H54 (cell line): ENCODE measurements at regions not wholly inside any gene's neighbourhood (a gene's known extent, or its start where the extent isn't known, plus 50 kb on each side); places are given as distances from the start of the nearest gene placed in this dataset.
"Not testable (repeated sequence)": the region's sequence is repeated elsewhere in the genome, so short reads cannot be mapped to it uniquely, and the experiment has no call there.

Experiments used
- DNase-seq: peaks from one replicate; pipeline ENCODE4 v3.0.0; 2011; ENCODE audit warnings: low spot score, mixed read lengths; ENCODE audit not compliant: insufficient read length
- FAIRE-seq: peaks from 3 replicates; lab custom pipeline; 2011; peaks lifted over from hg19 to GRCh38; lab: Jason Lieb, UNC
- POLR2A ChIP-seq: IDR thresholded peaks from 2 replicates; pipeline ENCODE4 v1.6.1; 2011; ENCODE audit warnings: low read depth, mild to moderate bottlenecking, low read length

GRCh38 chr9:78688796-78689195 lies 391.9 kb downstream of the PSAT1 start:
- DNase-seq (no peak), FAIRE-seq (peak; percentile 15)
- no peak for TF ChIP-seq POLR2A

DNA sequence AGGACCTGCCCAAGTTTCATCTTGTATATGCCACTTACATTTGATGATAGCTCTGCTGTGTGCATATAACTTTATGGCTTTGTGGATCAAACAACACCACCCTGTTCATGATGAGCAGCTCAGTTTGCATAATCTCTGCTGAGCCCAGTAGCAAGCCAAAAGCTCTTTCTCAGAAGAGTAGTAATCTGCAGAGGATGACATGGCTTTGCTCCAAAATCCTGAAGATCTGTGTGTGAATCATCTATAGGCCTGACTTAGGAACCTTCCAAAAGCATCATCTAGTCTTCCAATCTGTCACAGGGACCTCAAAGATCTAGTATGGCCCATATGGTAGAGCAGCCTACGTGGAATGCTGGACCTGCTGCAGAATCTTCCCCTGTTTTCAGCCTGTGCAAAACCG lies 394.6 kb downstream of the PSAT1 start:
- DNase-seq (no peak), FAIRE-seq (no peak)
- TF ChIP-seq POLR2A, result no peak

DNA sequence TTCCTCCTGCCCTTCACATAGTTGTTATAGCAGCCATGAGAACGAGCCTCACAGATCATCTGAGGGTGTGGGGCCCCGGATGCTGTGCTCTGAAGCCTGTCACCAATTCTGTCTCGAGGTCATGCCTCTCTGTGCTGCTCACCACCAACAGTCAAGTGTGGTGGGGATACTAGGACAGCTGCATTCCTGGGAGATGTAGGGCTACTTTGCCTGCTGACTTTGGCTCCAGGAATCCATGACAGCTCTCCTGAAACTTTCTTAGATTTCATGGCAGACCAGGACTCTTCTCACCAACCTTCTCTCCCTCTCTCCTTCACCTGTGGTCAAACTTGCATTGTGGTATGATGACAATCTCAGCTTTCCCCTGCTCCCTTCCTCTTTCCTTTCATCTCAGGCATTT lies 395.9 kb downstream of the PSAT1 start:
- no peak for DNase-seq
- no peak for TF ChIP-seq POLR2A
- FAIRE-seq, result no peak

DNA sequence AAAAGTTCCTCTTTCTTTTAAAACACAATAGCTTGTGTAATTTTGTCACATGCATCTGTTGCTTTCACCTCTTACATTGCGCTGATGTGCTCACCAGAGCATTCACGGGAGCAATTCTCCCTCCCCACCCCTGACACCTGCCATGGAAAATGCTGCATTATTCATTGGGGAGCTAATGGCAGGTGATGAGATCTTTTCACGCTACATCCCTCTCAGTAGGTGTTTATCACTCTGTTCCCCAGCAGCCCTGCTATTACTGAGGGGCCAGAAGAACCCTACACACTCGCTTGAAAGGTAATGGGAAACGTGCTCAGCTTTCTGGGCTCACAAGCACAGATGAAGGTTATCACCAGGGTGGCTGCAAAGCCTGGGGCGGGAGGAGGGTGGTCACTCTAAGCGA lies 398.0 kb downstream of the PSAT1 start:
- FAIRE-seq (no peak), DNase-seq (no peak)
- no peak for TF ChIP-seq POLR2A

DNA sequence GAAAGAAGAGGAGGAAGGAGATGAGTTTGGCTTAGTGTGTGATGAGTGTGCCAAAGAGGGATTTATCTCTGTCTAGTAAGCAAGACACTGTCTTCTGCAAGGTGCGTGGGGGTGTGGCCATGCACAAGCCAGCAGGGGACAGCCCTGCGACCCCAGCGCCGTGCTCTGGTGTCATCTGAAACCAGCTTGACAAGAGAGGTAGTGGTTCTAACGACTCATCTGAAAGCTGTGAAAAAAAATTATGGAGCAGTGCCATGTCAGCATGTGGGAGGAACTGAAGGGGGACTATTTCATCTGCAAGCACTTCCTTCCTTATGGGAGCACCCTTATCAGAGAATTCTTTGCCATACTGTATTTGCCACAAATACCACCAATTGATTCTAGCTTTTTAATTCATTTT lies 398.6 kb downstream of the PSAT1 start:
- no peak for DNase-seq
- no peak for FAIRE-seq
- no peak for TF ChIP-seq POLR2A

DNA sequence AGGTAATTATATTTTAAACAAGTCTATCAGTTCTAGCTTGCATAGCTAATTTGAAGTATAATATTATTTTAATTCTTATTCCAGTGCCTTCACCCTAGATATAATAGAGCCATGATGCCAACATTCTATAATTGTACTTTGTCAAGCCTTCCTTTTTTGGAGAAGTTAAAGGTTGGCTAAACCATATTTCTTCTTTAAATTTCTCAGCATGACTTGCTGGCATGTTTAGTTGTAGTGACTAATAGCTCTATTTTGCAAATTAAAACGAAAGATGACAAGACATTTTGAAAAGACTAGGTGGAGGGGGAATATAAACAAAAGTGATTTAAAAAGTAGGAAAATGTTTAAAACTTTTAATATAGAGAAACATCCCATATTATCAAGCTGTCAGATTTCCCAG lies 400.7 kb downstream of the PSAT1 start:
- TF ChIP-seq POLR2A, result no peak
- DNase-seq (no peak), FAIRE-seq (no peak)

GRCh38 chr9:78698371-78698770 lies 401.4 kb downstream of the PSAT1 start:
- DNase-seq, result no peak
- FAIRE-seq, result no peak
- no peak for TF ChIP-seq POLR2A

GRCh38 chr9:78699217-78699616 lies 402.3 kb downstream of the PSAT1 start:
- DNase-seq, result peak; percentile 18
- not testable (repeated sequence) for FAIRE-seq

DNA sequence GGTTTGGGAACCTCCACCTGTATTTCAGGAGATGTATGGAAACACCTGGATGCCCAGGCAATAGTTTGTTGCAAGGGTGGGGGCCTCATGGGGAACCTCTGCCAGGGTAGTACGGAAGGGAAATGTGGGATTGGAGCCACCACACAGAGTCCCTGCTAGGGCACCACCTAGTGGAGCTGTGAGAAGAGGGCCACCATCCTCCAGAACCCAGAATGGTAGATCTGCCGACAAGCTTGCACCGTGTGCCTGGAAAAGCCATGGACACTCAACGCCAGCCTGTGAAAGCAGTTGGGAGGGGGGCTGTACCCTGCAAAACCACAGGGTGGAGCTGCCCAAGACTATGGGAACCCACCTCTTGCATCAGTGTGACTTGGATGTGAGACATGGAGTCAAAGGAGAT lies 407.2 kb downstream of the PSAT1 start:
- FAIRE-seq, DNase-seq: not testable (repeated sequence)

DNA sequence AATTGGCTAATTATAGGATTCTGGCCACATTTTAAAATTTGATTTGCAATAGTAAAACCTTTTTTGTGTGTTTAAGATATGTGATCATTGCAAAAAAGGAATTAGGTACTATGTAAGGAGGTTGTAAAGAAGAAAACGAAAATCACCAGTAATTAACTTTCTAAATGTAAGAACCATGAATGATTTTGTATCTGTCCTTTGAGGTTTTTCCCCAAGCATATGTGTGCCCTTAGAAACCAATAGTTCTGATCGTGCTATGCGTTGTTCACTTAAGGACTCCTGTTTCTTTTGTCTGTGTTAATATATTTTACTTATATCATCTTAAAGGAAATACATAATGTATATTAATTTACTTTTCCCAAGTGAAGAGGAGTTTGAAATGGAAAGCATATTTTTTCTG lies 410.2 kb downstream of the PSAT1 start:
- DNase-seq (no peak), FAIRE-seq (no peak)
- no peak for TF ChIP-seq POLR2A

- TF ChIP-seq POLR2A, result no peak
- FAIRE-seq (peak; percentile 60), DNase-seq (peak; percentile 15)
These were observed 410.6 kb downstream of the PSAT1 start for GRCh38 chr9:78707481-78707991.

GRCh38 chr9:78712903-78713613 lies 416.1 kb downstream of the PSAT1 start:
- DNase-seq (no peak), FAIRE-seq (peak; percentile 20)
- no peak for TF ChIP-seq POLR2A

GRCh38 chr9:78713614-78714405 lies 416.9 kb downstream of the PSAT1 start:
- TF ChIP-seq POLR2A, result no peak
- peak; percentile 81 for FAIRE-seq
- no peak for DNase-seq

DNA sequence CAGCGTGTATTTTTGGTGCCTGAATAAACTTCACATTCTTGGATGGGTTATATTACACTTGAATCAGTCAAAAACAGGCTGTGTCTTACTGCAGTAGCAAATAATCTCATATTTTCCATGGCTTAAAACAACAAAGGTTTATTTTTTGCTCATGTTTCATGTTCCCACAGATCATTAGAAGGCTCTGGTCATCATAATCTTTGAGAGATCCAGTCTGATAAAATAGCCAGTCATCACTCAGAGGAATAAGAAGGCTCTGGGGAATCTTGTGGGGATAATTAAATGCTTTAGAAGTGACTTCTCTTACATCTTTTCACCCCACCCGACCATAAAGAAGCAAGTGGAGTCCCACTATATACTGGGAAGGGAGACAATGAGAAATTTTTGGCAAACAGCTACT lies 417.7 kb downstream of the PSAT1 start:
- no peak for FAIRE-seq

GRCh38 chr9:78719029-78719428 lies 422.1 kb downstream of the PSAT1 start:
- FAIRE-seq, DNase-seq: not testable (repeated sequence)

More for the DNA sequence above, 417.7 kb downstream of the PSAT1 start:
- DNase-seq, result no peak
- TF ChIP-seq POLR2A, result no peak
